Esophagus squamous epithelium (tissue), 5 donors: ENCODE measurements at regions not wholly inside any gene's neighbourhood (a gene's known extent, or its start where the extent isn't known, plus 50 kb on each side); places are given as distances from the start of the nearest gene placed in this dataset.

Experiments
- DNase-seq: peaks from one replicate; lab custom pipeline; 2025; lab: John Stamatoyannopoulos, UW
- H3K27ac ChIP-seq, 4 donors: fragments of 200-600 bp; sonication (generic); one replicate each; pipeline ENCODE4 v1.5.1; 2016 to 2019; ENCODE audit warnings: mild to moderate bottlenecking in 1 of 4
- H3K27me3 ChIP-seq, 4 donors: fragments of 200-600 bp; sonication (generic); 1 replicate in 3 of 4; 2 replicates in 1 of 4; pipeline versions ENCODE4 v1.5.1 to v1.6.0; 2017 to 2021; ENCODE audit warnings: antibody characterized with exemption in 1 of 4
- H3K36me3 ChIP-seq, 3 donors: fragments of 200-600 bp; sonication (generic); one replicate each; pipeline ENCODE4 v1.5.1; 2016 to 2019
- H3K4me1 ChIP-seq, 3 donors: fragments of 200-600 bp; sonication (generic); one replicate each; pipeline ENCODE4 v1.5.1; 2017 to 2019
- H3K4me3 ChIP-seq, 4 donors: fragments of 200-600 bp; sonication (generic); 1 replicate in 3 of 4; 2 replicates in 1 of 4; pipeline ENCODE4 v1.5.1; 2016 to 2019; ENCODE audit warnings: mild to moderate bottlenecking in 2 of 4, moderate library complexity in 1 of 4
- H3K9me3 ChIP-seq, 3 donors: fragments of 200-600 bp; sonication (generic); one replicate each; pipeline ENCODE4 v1.5.1; 2016 to 2019
- CTCF ChIP-seq, 6 experiments: fragments of 450-650 bp in 4 of 6; fragments of 200-600 bp in 2 of 6; sonication (generic) in 2 of 6; IDR thresholded peaks; one replicate each; pipeline ENCODE4 v1.5.1; 2016 to 2019; ENCODE audit warnings: antibody characterized with exemption in 6 of 6, mild to moderate bottlenecking in 4 of 6, moderate library complexity in 4 of 6
- POLR2A ChIP-seq, 4 donors: fragments of 450-650 bp; IDR thresholded peaks; one replicate each; pipeline ENCODE4 v1.6.1; 2017; ENCODE audit warnings: antibody characterized with exemption in 4 of 4, mild to moderate bottlenecking in 4 of 4, moderate library complexity in 3 of 4
- WGBS, 2 donors: methylation state at CpG; one replicate each; pipeline ENCODE4 v1.1.5; 2018; 5-methylcytosine and 5-hydroxymethylcytosine counted together
- intact Hi-C: fragments of 100-400 bp; cut with DNase I; formaldehyde crosslinking; loops from one replicate; pipeline ENCODE4 v1.15.0; 2022
- donor health status: DM: yes; HTN: yes; CAD: no.

- 46 to 55% methylated on average over 4 to 6 of the region's 7 CpGs for WGBS, 2 donors
- no peak for DNase-seq
- no peaks in the 10 kb centered on the region for H3K9me3 ChIP-seq
Observed at GRCh38 chr2:129711816-129712675, 267.4 kb upstream of the RAB6C start.

GRCh38 chr2:129712676-129712985 is 266.8 kb upstream of the RAB6C start:
- no peak for DNase-seq
- H3K27ac ChIP-seq, result no peak overlapping the region
- intact Hi-C loops, result no loop called here
- no peaks in the 10 kb centered on the region for H3K36me3 ChIP-seq
- H3K27me3 ChIP-seq, result no peaks in the 10 kb centered on the region
- peaks cover 0 to 32% (median 0%) of the 10 kb centered on the region in 3 donors for H3K4me1 ChIP-seq
- WGBS, 2 donors, result 65 to 74% methylated on average over 6 to 7 of the region's 7 CpGs
- no peaks in the 10 kb centered on the region for H3K9me3 ChIP-seq
- no peak overlapping the region for H3K4me3 ChIP-seq
- TF ChIP-seq POLR2A (IDR thresholded peaks at IDR 0.05) (no peak), CTCF (IDR thresholded peaks at IDR 0.05) (no peak)

More at GRCh38 chr2:129711816-129712675, 267.4 kb upstream of the RAB6C start:
- Histone ChIP-seq H3K36me3 (no peaks in the 10 kb centered on the region), H3K27ac (no peak overlapping the region), H3K27me3 (no peaks in the 10 kb centered on the region), H3K4me1 (peaks cover 0 to 26% (median 0%) of the 10 kb centered on the region in 3 donors), H3K4me3 (no peak overlapping the region)
- intact Hi-C loops, result no loop called here
- TF ChIP-seq POLR2A (IDR thresholded peaks at IDR 0.05), result no peak
- TF ChIP-seq CTCF (IDR thresholded peaks at IDR 0.05), result no peak

GRCh38 chr2:129713337-129713736 is 266.1 kb upstream of the RAB6C start:
- no peak for DNase-seq
- whole genome bisulfite sequencing, 2 donors, result 75 to 97% methylated on average over 9 of the region's 9 CpGs

GRCh38 chr2:129716781-129717559 is 262.5 kb upstream of the RAB6C start:
- WGBS, 2 donors, result 69 to 88% methylated on average over 8 to 12 of the region's 12 CpGs
- intact Hi-C loops, result no loop called here
- TF ChIP-seq POLR2A (IDR thresholded peaks at IDR 0.05), result no peak
- TF ChIP-seq CTCF (IDR thresholded peaks at IDR 0.05), result no peak
- no peak overlapping the region for H3K4me3 ChIP-seq
- no peaks in the 10 kb centered on the region for H3K9me3 ChIP-seq
- H3K4me1 ChIP-seq, result peaks cover 0 to 41% (median 0%) of the 10 kb centered on the region in 3 donors
- peak overlapping the region in 3 of 4 donors; percentile 69 to 84 (median 73) for H3K27ac ChIP-seq
- H3K36me3 ChIP-seq, result no peaks in the 10 kb centered on the region
- H3K27me3 ChIP-seq, result peaks cover 0 to 4% (median 0%) of the 10 kb centered on the region in 4 donors
- DNase-seq, result no peak

More at GRCh38 chr2:129713337-129713736, 266.1 kb upstream of the RAB6C start:
- TF ChIP-seq CTCF (IDR thresholded peaks at IDR 0.05) (no peak), POLR2A (IDR thresholded peaks at IDR 0.05) (no peak)
- Histone ChIP-seq H3K4me3 (no peak overlapping the region), H3K9me3 (no peaks in the 10 kb centered on the region), H3K27me3 (no peaks in the 10 kb centered on the region), H3K4me1 (peaks cover 0 to 39% (median 0%) of the 10 kb centered on the region in 3 donors), H3K36me3 (no peaks in the 10 kb centered on the region), H3K27ac (no peak overlapping the region)
- intact Hi-C loops, result no loop called here
